Activated T-helper 1 cell treated with anti-CD3 and anti-CD28 coated beads, Interleukin-12 subunit alpha, Interleukin-12 subunit beta, Interleukin-2, Interleukin-4 antibody, amounts not matched to agents 30 ng/mL and 10 ng/mL and 1 ng/mL, durations not matched to agents 14 hours and 24 hours and 36 hours (primary cell): ENCODE measurements at regions not wholly inside any gene's neighbourhood (a gene's known extent, or its start where the extent isn't known, plus 50 kb on each side); places are given as distances from the start of the nearest gene placed in this dataset.
"Not testable (repeated sequence)": the region's sequence is repeated elsewhere in the genome, so short reads cannot be mapped to it uniquely, and the experiment has no call there.

Experiments
- DNase-seq: peaks from one replicate; pipeline ENCODE4 v3.0.0; 2021; ENCODE audit warnings: low spot score
- H3K27ac Mint-ChIP-seq: one replicate; pipeline ENCODE4 v1.8.0; 2021; ENCODE audit warnings: mild to moderate bottlenecking, mixed read lengths
- H3K27me3 Mint-ChIP-seq: one replicate; pipeline ENCODE4 v1.8.0; 2022; ENCODE audit warnings: mild to moderate bottlenecking, moderate library complexity, mixed read lengths; ENCODE audit not compliant: insufficient read depth
- H3K36me3 Mint-ChIP-seq: one replicate; pipeline ENCODE4 v1.8.0; 2021; ENCODE audit warnings: low read depth, mixed read lengths
- H3K4me1 Mint-ChIP-seq: one replicate; pipeline ENCODE4 v1.8.0; 2021; ENCODE audit warnings: low read depth, mixed read lengths
- H3K4me3 Mint-ChIP-seq: one replicate; pipeline ENCODE4 v1.8.0; 2021; ENCODE audit warnings: mild to moderate bottlenecking, moderate library complexity, mixed read lengths
- H3K9me3 Mint-ChIP-seq: one replicate; pipeline ENCODE4 v1.8.0; 2021; ENCODE audit warnings: mixed read lengths
- intact Hi-C: fragments of 100-400 bp; cut with micrococcal nuclease; formaldehyde crosslinking; loops from one replicate; pipeline ENCODE4 v1.15.1; 2024

DNA sequence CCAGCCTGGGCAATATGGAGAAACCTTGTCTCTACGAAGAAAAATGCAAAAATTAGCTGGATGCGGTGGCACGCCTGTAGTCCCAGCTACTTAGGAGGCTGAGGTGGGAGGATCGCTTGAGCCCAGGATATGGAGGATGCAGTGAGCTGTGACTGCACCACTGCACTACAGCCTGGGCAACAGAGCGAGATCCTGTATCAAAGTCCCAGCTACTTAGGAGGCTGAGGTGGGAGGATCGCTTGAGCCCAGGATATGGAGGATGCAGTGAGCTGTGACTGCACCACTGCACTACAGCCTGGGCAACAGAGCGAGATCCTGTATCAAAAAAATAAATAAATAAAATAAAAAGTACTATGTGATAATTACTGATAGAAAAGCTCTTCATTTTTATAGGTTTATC lies 118.2 kb upstream of the HS3ST2 start:
- intact Hi-C loops, H3K4me1 Mint-ChIP-seq, H3K4me3 Mint-ChIP-seq, H3K9me3 Mint-ChIP-seq, H3K27me3 Mint-ChIP-seq, DNase-seq, H3K27ac Mint-ChIP-seq, H3K36me3 Mint-ChIP-seq: not testable (repeated sequence)

DNA sequence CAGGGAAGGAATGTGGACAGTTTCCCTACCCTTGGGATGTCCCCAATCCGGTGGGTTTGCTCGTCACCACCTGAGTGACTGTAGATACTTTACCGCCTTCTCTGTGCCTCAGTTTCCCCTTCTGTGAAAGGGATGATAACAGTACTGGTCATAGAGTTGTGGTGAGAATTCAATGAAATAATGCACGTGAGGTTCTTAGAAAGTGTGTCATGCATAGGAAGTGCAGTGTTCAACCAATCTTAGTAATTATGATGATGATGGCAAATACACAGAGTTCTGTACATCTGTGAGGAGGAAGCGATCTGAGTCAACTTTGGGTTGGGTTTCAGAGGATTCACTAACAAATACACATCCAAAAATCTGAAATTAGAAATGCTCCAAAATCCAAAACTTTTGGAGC lies 114.6 kb upstream of the HS3ST2 start:
- Mint-ChIP-seq H3K27ac (no peak overlapping the region), H3K4me3 (no peak overlapping the region), H3K9me3 (no peaks in the 10 kb centered on the region), H3K27me3 (peaks cover 5% of the 10 kb centered on the region), H3K4me1 (no peaks in the 10 kb centered on the region), H3K36me3 (no peaks in the 10 kb centered on the region)
- intact Hi-C loops: loop anchor here (1.0 kb wide), 1 partner anchor 1118 kb away; no protein-coding TSS in a partner anchor
- DNase-seq: no peak

DNA sequence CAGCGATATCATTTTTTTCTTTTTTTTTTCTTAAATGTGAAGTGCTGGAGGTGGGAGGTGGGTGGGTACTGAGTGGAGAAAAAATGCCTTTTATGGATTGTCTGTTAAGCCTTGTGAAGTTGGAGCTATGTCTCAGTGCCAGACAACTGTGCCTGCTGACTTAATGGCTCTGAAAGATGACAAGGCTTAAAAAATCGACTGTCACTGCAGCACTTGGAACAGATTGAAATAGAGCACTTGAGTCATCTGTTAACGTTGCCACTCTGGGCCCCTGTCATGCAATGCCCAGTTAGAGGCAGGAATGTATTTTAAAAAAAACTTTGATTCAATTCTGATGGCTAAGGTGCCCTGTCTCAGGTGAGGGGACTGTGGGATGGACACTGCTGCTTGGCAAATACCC lies 108.2 kb upstream of the HS3ST2 start:
- no peak overlapping the region for H3K4me3 Mint-ChIP-seq
- intact Hi-C loops: no loop called here
- no peaks in the 10 kb centered on the region for H3K9me3 Mint-ChIP-seq
- no peak for DNase-seq
- H3K27ac Mint-ChIP-seq: no peak overlapping the region
- H3K27me3 Mint-ChIP-seq: peaks cover 1% of the 10 kb centered on the region
- H3K4me1 Mint-ChIP-seq: no peaks in the 10 kb centered on the region
- H3K36me3 Mint-ChIP-seq: no peaks in the 10 kb centered on the region

- Mint-ChIP-seq H3K27me3 (peaks cover 1% of the 10 kb centered on the region), H3K9me3 (peaks cover 7% of the 10 kb centered on the region), H3K36me3 (no peaks in the 10 kb centered on the region), H3K4me3 (no peak overlapping the region), H3K27ac (no peak overlapping the region), H3K4me1 (no peaks in the 10 kb centered on the region)
- intact Hi-C loops: no loop called here
- DNase-seq: no peak
Observed at GRCh38 chr16:22710326-22710725, 103.6 kb upstream of the HS3ST2 start.

GRCh38 chr16:22711847-22712246 lies 102.1 kb upstream of the HS3ST2 start:
- Mint-ChIP-seq H3K4me3 (no peak overlapping the region), H3K36me3 (no peaks in the 10 kb centered on the region), H3K4me1 (no peaks in the 10 kb centered on the region), H3K27me3 (peaks cover 1% of the 10 kb centered on the region), H3K27ac (no peak overlapping the region), H3K9me3 (peaks cover 7% of the 10 kb centered on the region)
- intact Hi-C loops: no loop called here
- no peak for DNase-seq

DNA sequence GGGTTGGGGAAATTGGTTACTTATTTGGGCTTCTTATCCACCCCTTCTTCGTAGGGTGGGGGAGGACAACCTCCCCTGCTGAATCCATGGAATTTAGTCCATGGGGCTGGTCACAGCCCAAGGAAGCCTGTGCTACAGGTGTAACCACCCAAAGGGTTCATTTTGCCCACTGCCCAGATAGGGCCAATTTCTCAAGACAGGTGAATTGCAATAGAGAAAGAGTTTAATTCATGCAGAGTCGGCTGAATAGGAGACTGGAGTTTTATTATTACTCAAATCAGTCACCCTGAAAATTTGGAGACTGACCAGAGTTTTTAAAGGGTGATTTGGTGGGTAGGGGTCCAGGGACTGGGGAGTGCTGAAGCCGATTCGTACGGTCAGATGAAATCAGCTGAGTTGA lies 101.5 kb upstream of the HS3ST2 start:
- H3K4me3 Mint-ChIP-seq: no peak overlapping the region
- intact Hi-C loops: no loop called here
- H3K36me3 Mint-ChIP-seq: no peaks in the 10 kb centered on the region
- DNase-seq: no peak
- H3K9me3 Mint-ChIP-seq: peaks cover 7% of the 10 kb centered on the region
- no peaks in the 10 kb centered on the region for H3K4me1 Mint-ChIP-seq
- no peak overlapping the region for H3K27ac Mint-ChIP-seq
- peaks cover 1% of the 10 kb centered on the region for H3K27me3 Mint-ChIP-seq

DNA sequence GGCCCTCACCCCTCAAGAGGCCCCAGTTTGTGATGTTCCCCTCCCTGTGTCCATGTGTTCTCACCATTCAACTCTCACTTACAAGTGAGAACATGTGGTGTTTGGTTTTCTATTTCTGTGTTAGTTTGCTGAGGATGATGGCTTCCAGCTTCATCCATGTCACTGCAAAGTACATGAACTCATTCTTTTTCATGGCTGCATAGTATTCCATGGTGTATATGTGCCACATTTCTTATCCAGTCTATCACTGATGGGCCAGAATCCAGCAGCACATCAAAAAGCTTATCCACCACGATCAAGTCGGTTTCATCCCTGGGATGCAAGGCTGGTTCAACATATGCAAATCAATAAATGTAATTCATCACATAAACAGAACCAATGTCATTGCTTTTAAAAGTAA lies 95.4 kb upstream of the HS3ST2 start:
- intact Hi-C loops, H3K9me3 Mint-ChIP-seq, H3K4me1 Mint-ChIP-seq, DNase-seq, H3K27ac Mint-ChIP-seq, H3K4me3 Mint-ChIP-seq, H3K36me3 Mint-ChIP-seq, H3K27me3 Mint-ChIP-seq: not testable (repeated sequence)

GRCh38 chr16:22719945-22720344 lies 94.0 kb upstream of the HS3ST2 start:
- H3K4me3 Mint-ChIP-seq: no peak overlapping the region
- no peaks in the 10 kb centered on the region for H3K36me3 Mint-ChIP-seq
- DNase-seq: no peak
- H3K9me3 Mint-ChIP-seq: peaks cover 5% of the 10 kb centered on the region
- no peaks in the 10 kb centered on the region for H3K27me3 Mint-ChIP-seq
- intact Hi-C loops: no loop called here
- H3K27ac Mint-ChIP-seq: no peak overlapping the region
- H3K4me1 Mint-ChIP-seq: no peaks in the 10 kb centered on the region

- no peaks in the 10 kb centered on the region for H3K4me1 Mint-ChIP-seq
Observed at GRCh38 chr16:22721511-22722100, 92.4 kb upstream of the HS3ST2 start.

DNA sequence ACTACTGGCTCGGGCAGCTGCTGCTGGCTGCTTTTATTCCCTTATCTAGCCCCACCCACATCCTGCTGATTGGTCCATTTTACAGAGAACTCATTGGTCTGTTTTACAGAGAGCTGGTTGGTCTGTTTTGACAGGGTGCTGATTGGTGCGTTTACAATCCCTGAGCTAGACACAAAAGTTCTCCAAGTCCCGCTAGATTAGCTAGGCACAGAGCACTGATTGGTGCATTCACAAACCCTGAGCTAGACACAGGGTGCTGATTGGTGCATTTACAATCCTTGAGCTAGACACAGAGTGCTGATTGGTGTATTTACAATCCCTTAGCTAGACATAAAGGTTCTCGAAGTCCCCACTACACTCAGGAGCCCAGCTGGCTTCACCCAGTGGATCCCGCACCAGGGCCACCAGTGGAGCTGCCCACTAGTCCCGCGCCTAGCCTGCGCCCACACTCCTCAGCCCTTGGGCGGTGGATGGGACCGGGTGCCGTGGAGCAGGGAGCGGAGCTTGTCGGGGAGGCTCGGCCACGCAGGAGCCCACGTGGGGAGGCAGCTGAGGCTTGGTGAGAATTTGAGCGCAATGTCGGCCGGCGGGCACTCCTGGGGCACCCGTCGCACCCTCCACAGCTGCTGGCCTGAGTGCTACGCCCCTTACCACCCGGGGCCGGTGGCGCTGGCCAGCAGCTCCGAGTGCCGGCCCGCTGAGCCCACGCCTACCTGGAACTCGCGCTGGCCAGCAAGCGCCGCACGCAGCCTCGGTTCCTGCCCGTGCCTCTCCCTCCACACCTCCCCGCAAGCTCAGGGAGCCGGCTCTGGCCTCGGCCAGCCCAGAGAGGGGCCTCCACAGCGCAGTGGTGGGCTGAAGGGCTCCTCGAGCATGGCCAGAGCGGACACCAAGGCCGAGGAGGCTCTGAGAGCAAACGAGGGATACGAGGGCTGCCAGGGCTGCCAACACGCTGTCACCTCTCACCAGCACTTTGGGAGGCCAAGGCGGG lies 91.1 kb upstream of the HS3ST2 start:
- H3K27ac Mint-ChIP-seq, DNase-seq, H3K9me3 Mint-ChIP-seq, intact Hi-C loops, H3K4me3 Mint-ChIP-seq, H3K36me3 Mint-ChIP-seq, H3K27me3 Mint-ChIP-seq, H3K4me1 Mint-ChIP-seq: not testable (repeated sequence)

More at GRCh38 chr16:22721511-22722100, 92.4 kb upstream of the HS3ST2 start:
- Mint-ChIP-seq H3K36me3 (no peaks in the 10 kb centered on the region), H3K27ac (no peak overlapping the region), H3K27me3 (peaks cover 2% of the 10 kb centered on the region), H3K9me3 (peaks cover 5% of the 10 kb centered on the region), H3K4me3 (no peak overlapping the region)
- DNase-seq: no peak
- intact Hi-C loops: no loop called here

GRCh38 chr16:22726868-22727267 lies 87.1 kb upstream of the HS3ST2 start:
- DNase-seq: no peak
- Mint-ChIP-seq H3K4me1 (no peaks in the 10 kb centered on the region), H3K27ac (no peak overlapping the region), H3K4me3 (no peak overlapping the region), H3K36me3 (no peaks in the 10 kb centered on the region), H3K27me3 (peaks cover 7% of the 10 kb centered on the region), H3K9me3 (no peaks in the 10 kb centered on the region)
- intact Hi-C loops: no loop called here

GRCh38 chr16:22727285-22728166 lies 86.4 kb upstream of the HS3ST2 start:
- intact Hi-C loops: no loop called here
- DNase-seq: no peak
- Mint-ChIP-seq H3K27me3 (peaks cover 7% of the 10 kb centered on the region), H3K36me3 (no peaks in the 10 kb centered on the region), H3K4me3 (no peak overlapping the region), H3K27ac (no peak overlapping the region), H3K9me3 (no peaks in the 10 kb centered on the region), H3K4me1 (no peaks in the 10 kb centered on the region)
